NB4 (cell line): ENCODE measurements at regions not wholly inside any gene's neighbourhood (a gene's known extent, or its start where the extent isn't known, plus 50 kb on each side); places are given as distances from the start of the nearest gene placed in this dataset.

Experiments used
- CTCF ChIP-seq: IDR thresholded peaks from one replicate; pipeline ENCODE4 v1.5.1; 2012; ENCODE audit warnings: low read depth, low read length
- POLR2A ChIP-seq: IDR thresholded peaks from 2 replicates; pipeline ENCODE4 v1.6.1; 2011; ENCODE audit warnings: mild to moderate bottlenecking; ENCODE audit not compliant: insufficient read length; ENCODE audit errors: extremely low read depth

- TF ChIP-seq CTCF = no peak
- no peak for TF ChIP-seq POLR2A
Measured at GRCh38 chr7:118111347-118111746, 72.6 kb upstream of the LSM8 start.
